GM12878 (cell line): ENCODE measurements at regions not wholly inside any gene's neighbourhood (a gene's known extent, or its start where the extent isn't known, plus 50 kb on each side); places are given as distances from the start of the nearest gene placed in this dataset.
"Not testable (repeated sequence)": the region's sequence is repeated elsewhere in the genome, so short reads cannot be mapped to it uniquely, and the experiment has no call there.

Experiments used
- ATAC-seq: fragments of 200-7000 bp; cut with Tn5 transposase; 3 replicates; pipeline ENCODE4 v1.9.1; 2020; ENCODE audit warnings: mild to moderate bottlenecking, moderate library complexity
- BruUV-seq: library from RNA; stranded (reverse); fragments of 400-500 nt; replicated peaks from 2 replicates; lab custom pipeline; 2021; lab: Mats Ljungman, UMichigan
- CTCF ChIA-PET: fragments of 300-600 bp; sonication (Branson Sonifier 250); formaldehyde crosslinking; extraction: SDS; loops from one replicate; lab custom pipeline; 2021; ENCODE audit warnings: inconsistent platforms; lab: Yijun Ruan, JAX
- POLR2A ChIA-PET: fragments of 350-600 bp; formaldehyde crosslinking; extraction: SDS; loops from one replicate; lab custom pipeline; 2021; ENCODE audit warnings: inconsistent platforms; lab: Charles Lee
- RAD21 ChIA-PET: fragments of 300-600 bp; sonication (Branson Sonifier 250); formaldehyde crosslinking; loops from one replicate; lab custom pipeline; 2023; ENCODE audit warnings: antibody characterized with exemption; ENCODE audit not compliant: unreplicated experiment; lab: Charles Lee
- SMC1A ChIA-PET: fragments of 300-600 bp; sonication (Branson Sonifier 250); formaldehyde crosslinking; loops from one replicate; lab custom pipeline; 2023; ENCODE audit not compliant: unreplicated experiment, uncharacterized antibody; lab: Charles Lee
- DNase-seq: peaks from one replicate; pipeline ENCODE4 v3.0.0-alpha.2; 2011; ENCODE audit warnings: low read depth, low spot score
- FAIRE-seq: peaks from 3 replicates; lab custom pipeline; 2011; peaks lifted over from hg19 to GRCh38; lab: Jason Lieb, UNC
- H2AFZ ChIP-seq: 2 replicates; pipeline ENCODE4 v1.6.0; 2011; ENCODE audit warnings: low read depth, low read length, control low read depth; ENCODE audit not compliant: control insufficient read depth
- H3K27ac ChIP-seq: 2 replicates; pipeline ENCODE4 v1.5.1; 2011; ENCODE audit warnings: control low read depth; ENCODE audit not compliant: control insufficient read depth, insufficient read depth
- H3K27me3 ChIP-seq, 2 experiments: replicated peaks in 1 of 2; 2 replicates each; pipeline versions ENCODE4 v1.6.0 to v1.6.1; 2011; ENCODE audit warnings: low read length in 1 of 2; ENCODE audit not compliant: control insufficient read depth in 2 of 2, insufficient read depth in 2 of 2
- H3K36me3 ChIP-seq, 2 experiments: 2 replicates each; pipeline ENCODE4 v1.5.1; 2011; ENCODE audit warnings: low read length in 1 of 2; ENCODE audit not compliant: control insufficient read depth in 2 of 2, insufficient read depth in 2 of 2
- H3K4me1 ChIP-seq: 2 replicates; pipeline ENCODE4 v1.6.1; 2011; ENCODE audit warnings: mild to moderate bottlenecking, low read length, moderate library complexity, mixed read lengths; ENCODE audit not compliant: control insufficient read depth, insufficient read depth
- H3K4me2 ChIP-seq: 2 replicates; pipeline ENCODE4 v1.6.0; 2011; ENCODE audit warnings: control low read depth; ENCODE audit not compliant: control insufficient read depth, insufficient read depth
- H3K4me3 ChIP-seq: fragments of 200-600 bp; sonication (generic); 2 replicates; pipeline ENCODE4 v1.5.1; 2016
- H3K79me2 ChIP-seq: 2 replicates; pipeline ENCODE4 v1.6.0; 2011; ENCODE audit warnings: low read length; ENCODE audit not compliant: control insufficient read depth, insufficient read depth
- H3K9ac ChIP-seq: 2 replicates; pipeline ENCODE4 v1.8.0; 2011; ENCODE audit warnings: low read length, control low read depth, mixed read lengths; ENCODE audit not compliant: control insufficient read depth, insufficient read depth
- H3K9me3 ChIP-seq: replicated peaks from 3 replicates; pipeline ENCODE4 v1.5.1; 2011; ENCODE audit warnings: mild to moderate bottlenecking, low read length; ENCODE audit not compliant: control insufficient read depth, insufficient read depth
- H4K20me1 ChIP-seq: 2 replicates; pipeline ENCODE4 v1.6.0; 2011; ENCODE audit not compliant: control insufficient read depth, insufficient read depth
- CREM ChIP-seq: IDR thresholded peaks from 2 replicates; pipeline ENCODE4 v1.6.1; 2014; ENCODE audit warnings: antibody characterized with exemption, low read depth
- E4F1 ChIP-seq: fragments of 450-650 bp; IDR thresholded peaks from 2 replicates; pipeline ENCODE4 v1.6.1; 2018; ENCODE audit warnings: borderline replicate concordance, mild to moderate bottlenecking; ENCODE audit not compliant: partially characterized antibody
- FOS ChIP-seq: IDR thresholded peaks from 3 replicates; pipeline ENCODE4 v1.6.1; 2011; ENCODE audit warnings: borderline replicate concordance; ENCODE audit not compliant: insufficient read length; ENCODE audit errors: extremely low read depth
- PRDM15 ChIP-seq: fragments of 450-650 bp; formaldehyde crosslinking; IDR thresholded peaks from 2 replicates; pipeline ENCODE4 v1.4.0; 2020; ENCODE audit warnings: mild to moderate bottlenecking, moderate library complexity
- STAT1 ChIP-seq: fragments of 450-650 bp; conservative IDR thresholded peaks from 2 replicates; pipeline ENCODE4 v1.6.1; 2014; ENCODE audit warnings: antibody characterized with exemption, mild to moderate bottlenecking
- WGBS: methylation state at CpG from one replicate; pipeline ENCODE4 v1.1.6; 2016; ENCODE audit warnings: low lambda C conversion rate; ENCODE audit not compliant: insufficient replicate concordance, insufficient coverage; ENCODE audit errors: missing lambda C conversion rate; 5-methylcytosine and 5-hydroxymethylcytosine counted together
- in situ Hi-C: fragments of 300-500 bp; cut with MboI; formaldehyde crosslinking; loops from 9 replicates; pipeline ENCODE4 v1.14.3; 2018; ENCODE audit warnings: mixed read lengths
- intact Hi-C: fragments of 100-400 bp; cut with micrococcal nuclease; formaldehyde crosslinking; loops from one replicate; pipeline ENCODE4 v1.14.2; 2022; ENCODE audit not compliant: unreplicated experiment
- TF ChIP-seq, protein P1 (sequence below): IDR thresholded peaks from 2 replicates; pipeline ENCODE4 v1.6.1; 2012; ENCODE audit warnings: low read length, inconsistent platforms

DNA sequence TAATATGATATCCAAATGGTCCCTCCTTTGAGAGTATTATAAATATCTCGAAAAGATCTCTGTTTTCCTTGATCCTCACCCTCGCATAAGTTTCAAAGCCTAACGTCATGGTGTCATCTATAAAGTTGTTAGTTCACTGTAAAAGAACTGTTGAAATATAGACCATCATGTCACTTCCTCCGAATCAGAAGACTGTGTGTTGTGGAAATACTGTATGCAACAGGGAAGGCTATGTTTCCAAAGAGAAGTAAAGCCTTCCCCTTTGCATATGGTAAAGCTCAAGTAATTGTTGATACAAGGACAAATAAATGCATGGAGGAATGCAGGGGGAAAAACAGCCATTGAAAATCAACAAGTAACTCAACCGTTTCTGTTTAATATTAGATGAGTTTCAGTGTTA is 125.9 kb downstream of the ZNF365 start:
- H3K36me3 ChIP-seq, ATAC-seq, H3K27ac ChIP-seq, H3K4me2 ChIP-seq, H3K4me3 ChIP-seq, BruUV-seq, SMC1A ChIA-PET, H3K9ac ChIP-seq, H3K4me1 ChIP-seq, in situ Hi-C loops, H4K20me1 ChIP-seq, intact Hi-C loops, H2AFZ ChIP-seq, H3K9me3 ChIP-seq, H3K79me2 ChIP-seq, RAD21 ChIA-PET, DNase-seq: not testable (repeated sequence)
- peaks cover 2 to 10% of the 10 kb centered on the region in 2 experiments; a peak in 2 of 4 replicates for H3K27me3 ChIP-seq
- POLR2A ChIA-PET: interaction anchor here (0.6 kb wide), 1 partner anchor 138 kb away, joined by 3 read pairs; no protein-coding TSS in a partner anchor
- peak; percentile 87 for FAIRE-seq
- CTCF ChIA-PET: interaction anchor here (1.1 to 1.5 kb wide), 2 partner anchors 10 to 27 kb away, joined by 3 read pairs; no protein-coding TSS in a partner anchor
- 32% methylated on average over 3 of the region's 5 CpGs for WGBS

DNA sequence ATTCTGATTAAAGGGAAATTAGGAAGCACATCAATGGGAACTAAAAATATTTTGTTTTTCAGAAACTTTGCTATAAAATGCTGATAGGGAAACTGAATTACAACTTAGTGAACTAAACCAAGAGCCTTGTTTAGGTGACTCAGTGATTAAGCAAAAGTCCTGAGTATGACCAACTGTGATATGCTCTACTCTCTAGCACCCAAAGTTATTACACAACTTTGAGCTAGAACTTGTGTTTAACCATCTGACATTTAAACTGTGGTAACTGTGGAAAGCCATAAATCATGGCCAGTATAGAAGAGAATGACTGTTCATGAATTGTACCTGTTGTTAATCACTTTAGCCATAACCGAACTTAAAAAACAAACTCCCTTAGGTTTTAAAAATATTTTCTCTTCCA is 127.4 kb downstream of the ZNF365 start:
- no peaks in the 10 kb centered on the region for H4K20me1 ChIP-seq
- H3K9ac ChIP-seq: no peak overlapping the region
- H3K27ac ChIP-seq: no peak overlapping the region
- FAIRE-seq: no peak
- BruUV-seq: no TSS peak
- ChIA-PET CTCF (interaction anchor here (2.0 kb wide), 1 partner anchor 93 kb away, joined by 5 read pairs; no protein-coding TSS in a partner anchor), SMC1A (no interaction called here), RAD21 (no interaction called here), POLR2A (no interaction called here)
- WGBS: 91% methylated on average over 1 of the region's 1 CpG
- H3K79me2 ChIP-seq: no peaks in the 10 kb centered on the region
- H3K4me1 ChIP-seq: no peaks in the 10 kb centered on the region
- intact Hi-C loops (no loop called here), in situ Hi-C loops (no loop called here)
- H3K36me3 ChIP-seq: no peaks in the 10 kb centered on the region
- ATAC-seq: no peak
- no peak overlapping the region for H3K4me3 ChIP-seq
- no peaks in the 10 kb centered on the region for H3K9me3 ChIP-seq
- no peak overlapping the region for H2AFZ ChIP-seq
- DNase-seq: no peak
- no peak overlapping the region for H3K4me2 ChIP-seq
- H3K27me3 ChIP-seq: peaks cover 2 to 10% of the 10 kb centered on the region in 2 experiments; a peak in 2 of 4 replicates
- no peak for TF ChIP-seq STAT1
- no peak for TF ChIP-seq FOS
- no peak for TF ChIP-seq CREM
- TF ChIP-seq, protein P1, sequence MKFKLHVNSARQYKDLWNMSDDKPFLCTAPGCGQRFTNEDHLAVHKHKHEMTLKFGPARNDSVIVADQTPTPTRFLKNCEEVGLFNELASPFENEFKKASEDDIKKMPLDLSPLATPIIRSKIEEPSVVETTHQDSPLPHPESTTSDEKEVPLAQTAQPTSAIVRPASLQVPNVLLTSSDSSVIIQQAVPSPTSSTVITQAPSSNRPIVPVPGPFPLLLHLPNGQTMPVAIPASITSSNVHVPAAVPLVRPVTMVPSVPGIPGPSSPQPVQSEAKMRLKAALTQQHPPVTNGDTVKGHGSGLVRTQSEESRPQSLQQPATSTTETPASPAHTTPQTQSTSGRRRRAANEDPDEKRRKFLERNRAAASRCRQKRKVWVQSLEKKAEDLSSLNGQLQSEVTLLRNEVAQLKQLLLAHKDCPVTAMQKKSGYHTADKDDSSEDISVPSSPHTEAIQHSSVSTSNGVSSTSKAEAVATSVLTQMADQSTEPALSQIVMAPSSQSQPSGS: no peak
- TF ChIP-seq PRDM15 (CRISPR knock-in tag): no peak
- TF ChIP-seq E4F1: no peak
